DMS79 (cell line): ENCODE measurements at regions not wholly inside any gene's neighbourhood (a gene's known extent, or its start where the extent isn't known, plus 50 kb on each side); places are given as distances from the start of the nearest gene placed in this dataset.
"Not testable (repeated sequence)": the region's sequence is repeated elsewhere in the genome, so short reads cannot be mapped to it uniquely, and the experiment has no call there.

Experiments used
- DNase-seq: peaks from one replicate; lab custom pipeline; 2025; lab: John Stamatoyannopoulos, UW

DNA sequence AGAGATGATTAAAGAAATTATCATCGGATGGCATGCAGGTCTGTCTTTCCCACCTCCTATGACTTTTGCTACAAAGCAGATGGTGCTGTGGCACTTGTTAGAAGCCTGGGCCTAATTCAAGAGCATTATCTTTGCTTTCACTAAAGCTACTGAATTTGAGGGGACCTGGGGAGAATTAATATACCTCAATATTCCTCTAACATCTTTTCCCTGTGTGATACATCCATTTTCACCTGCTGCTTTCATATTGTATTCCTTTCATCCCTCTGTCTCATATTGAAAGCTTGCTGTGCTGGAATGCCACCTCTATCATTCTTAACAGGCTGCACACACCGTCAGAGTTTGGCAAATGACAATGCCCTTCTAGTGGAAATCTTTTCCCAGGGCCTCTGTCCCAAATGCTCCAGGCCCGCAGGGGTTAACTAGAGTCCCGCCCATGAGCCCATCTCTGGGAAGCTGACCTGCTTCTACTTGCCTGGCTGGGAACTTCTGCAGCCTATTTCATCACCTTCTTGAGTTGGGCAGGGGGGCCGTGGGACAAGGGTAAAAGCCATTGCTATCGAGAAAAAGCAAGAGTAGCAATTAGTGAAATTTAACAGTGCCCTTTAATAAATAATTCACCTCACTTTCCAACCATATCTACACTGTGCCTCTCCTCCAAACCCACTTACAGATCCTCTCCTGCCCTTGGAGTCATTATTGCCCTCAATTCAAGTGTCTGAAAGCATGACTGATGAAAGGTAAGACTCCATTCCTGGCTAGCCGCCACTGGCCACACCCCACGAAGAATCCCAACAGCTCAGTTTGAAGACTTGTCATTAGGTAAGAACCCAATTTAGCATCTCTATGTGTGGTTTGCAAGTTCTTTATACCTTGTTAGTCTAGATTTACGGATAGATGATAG, 126.7 kb upstream of the BTG1 start:
- DNase-seq: peak; percentile 99

GRCh38 chr12:92271341-92271740, 125.7 kb upstream of the BTG1 start:
- DNase-seq: no peak

DNA sequence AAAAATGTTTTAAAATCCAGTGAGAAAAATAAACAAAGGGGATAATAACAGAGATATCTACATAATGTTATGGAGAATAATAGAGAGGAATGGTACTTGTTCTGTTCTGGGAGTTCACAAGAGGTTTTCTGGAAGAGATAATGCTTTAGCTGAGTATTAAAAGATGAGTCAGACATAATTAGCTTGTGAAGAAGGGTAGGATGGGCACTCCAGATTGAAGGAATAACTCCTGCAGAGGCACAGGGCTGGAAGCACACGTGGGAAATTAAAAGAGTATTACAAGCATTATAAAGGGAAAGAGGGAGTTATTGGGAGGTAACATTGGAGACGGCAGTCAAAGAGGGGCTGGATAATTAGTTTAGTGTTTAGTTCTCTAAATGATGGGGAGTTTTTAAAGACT, 124.9 kb upstream of the BTG1 start:
- DNase-seq: no peak

- no peak for DNase-seq
Measured at GRCh38 chr12:92268946-92269345, 123.3 kb upstream of the BTG1 start.

DNA sequence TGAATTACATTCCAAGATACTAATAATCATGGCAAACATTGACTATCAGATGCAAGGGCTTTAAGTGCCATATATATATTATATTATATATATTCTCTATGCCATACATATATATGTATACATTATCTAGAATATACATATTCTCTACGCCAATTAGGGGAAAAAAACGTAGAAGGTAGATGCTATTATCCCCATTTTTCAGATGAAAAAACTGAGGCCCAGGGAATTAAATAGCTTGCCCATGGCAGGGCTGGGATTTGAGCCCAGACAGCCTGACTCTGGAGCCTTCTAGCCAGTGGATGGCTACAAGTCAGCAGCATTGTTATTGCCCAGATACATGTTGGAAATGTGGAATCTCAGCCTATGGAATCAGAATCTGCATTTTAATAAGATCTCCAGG, 116.0 kb upstream of the BTG1 start:
- no peak for DNase-seq

- DNase-seq: no peak
Measured at GRCh38 chr12:92261071-92261470, 115.4 kb upstream of the BTG1 start.

DNA sequence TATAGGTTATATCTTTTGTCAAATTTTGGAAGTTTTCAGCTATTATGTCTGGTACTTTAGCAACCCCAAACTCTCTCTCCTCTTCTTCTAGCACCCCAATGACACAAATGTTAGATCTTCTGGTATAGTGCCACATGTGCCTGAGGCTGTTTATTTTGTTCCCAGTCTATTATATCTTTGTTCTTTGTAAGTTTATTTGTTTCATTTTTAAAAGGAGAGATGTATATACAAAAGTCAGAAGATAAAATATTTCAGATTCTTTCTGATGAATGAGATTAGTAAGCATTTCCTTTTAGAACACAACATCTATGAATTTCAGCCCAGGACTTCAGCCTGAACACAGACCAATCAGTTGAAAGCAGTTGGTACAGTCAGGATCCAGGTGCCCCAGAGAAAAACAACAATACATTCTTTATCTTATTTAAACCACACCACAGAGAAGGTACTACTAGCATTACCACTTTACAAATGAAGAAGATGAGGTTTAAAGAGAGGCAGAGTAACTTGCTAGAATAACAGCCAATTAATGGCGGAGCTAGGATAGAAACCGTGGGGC, 114.1 kb upstream of the BTG1 start:
- DNase-seq: no peak

DNA sequence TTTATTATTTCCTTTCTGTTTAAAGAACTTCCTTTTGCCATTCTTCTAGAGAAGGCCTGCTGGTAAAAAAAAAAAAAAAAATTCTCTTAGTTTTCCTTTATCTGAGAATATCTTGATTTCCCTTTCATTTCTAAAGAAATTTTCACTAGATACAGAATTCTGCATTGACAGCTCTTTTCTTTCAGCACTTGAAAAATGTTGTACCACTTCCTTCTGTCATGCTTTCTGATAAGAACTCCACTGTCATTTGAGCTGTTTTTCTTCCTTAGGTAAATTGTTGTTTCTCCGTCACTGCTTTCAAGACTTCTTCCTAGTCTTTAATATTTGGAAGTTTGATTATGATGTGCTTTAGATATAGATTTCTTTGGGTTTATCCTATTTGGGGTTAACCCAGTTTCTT, 113.6 kb upstream of the BTG1 start:
- no peak for DNase-seq

GRCh38 chr12:92257261-92257660, 111.6 kb upstream of the BTG1 start:
- no peak for DNase-seq

GRCh38 chr12:92255741-92256140, 110.1 kb upstream of the BTG1 start:
- no peak for DNase-seq

- DNase-seq: no peak
Measured at GRCh38 chr12:92253301-92253700, 107.7 kb upstream of the BTG1 start.

DNA sequence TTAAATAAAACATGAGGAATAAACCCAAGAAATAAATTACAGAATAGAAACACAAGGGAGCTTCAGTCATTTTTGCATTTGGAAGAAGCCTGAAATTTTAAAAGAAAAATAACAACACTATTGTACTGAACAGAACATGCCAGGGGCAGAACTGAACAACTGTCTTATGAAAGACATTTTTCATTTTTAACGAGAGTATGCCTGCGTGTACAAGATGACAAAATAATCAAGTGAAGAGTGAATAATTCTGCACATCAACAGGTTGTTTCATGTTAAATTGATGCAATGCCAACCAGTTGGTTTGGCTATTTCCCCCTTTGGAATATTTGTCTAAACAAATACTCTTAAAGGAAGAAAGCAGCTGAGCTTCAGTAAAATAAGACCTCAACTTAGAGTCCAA, 103.3 kb upstream of the BTG1 start:
- no peak for DNase-seq

GRCh38 chr12:92244036-92244435, 98.4 kb upstream of the BTG1 start:
- DNase-seq: no peak

GRCh38 chr12:92242907-92243306, 97.3 kb upstream of the BTG1 start:
- DNase-seq: no peak

DNA sequence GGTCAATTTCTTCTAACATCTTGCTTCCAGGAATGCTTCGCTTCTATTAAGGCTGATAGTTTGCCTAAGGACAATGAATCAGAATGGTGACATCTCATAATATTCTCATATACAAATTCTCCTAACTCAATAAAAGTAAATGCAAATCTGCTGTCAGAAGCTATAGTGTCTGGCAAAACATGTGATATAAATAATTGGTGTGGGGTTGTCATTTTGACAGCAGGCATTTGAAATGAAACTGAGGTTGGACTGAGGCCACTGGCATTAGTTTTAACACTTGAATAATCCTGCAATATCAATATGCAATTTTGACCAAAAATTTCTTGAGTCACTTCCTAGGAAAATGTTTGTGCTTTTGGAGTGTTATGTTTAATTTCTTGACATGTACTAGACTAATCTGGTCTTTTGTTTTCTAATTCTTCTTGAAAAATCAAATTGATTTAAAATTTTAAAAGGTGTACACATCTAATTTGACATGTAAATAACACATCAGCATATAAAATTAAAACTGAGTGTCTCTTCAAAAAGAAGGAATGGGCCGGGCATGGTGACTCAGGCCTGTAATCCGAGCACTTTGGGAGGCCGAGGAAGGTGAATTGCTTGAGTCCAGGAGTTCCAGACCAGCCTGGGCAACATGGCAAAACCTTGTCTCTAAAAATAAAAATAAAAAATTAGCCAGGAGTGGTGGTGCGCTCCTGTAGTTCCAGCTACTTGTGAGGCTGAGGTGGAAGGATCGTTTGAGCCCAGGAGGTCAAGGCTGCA, 92.3 kb upstream of the BTG1 start:
- no peak for DNase-seq

DNA sequence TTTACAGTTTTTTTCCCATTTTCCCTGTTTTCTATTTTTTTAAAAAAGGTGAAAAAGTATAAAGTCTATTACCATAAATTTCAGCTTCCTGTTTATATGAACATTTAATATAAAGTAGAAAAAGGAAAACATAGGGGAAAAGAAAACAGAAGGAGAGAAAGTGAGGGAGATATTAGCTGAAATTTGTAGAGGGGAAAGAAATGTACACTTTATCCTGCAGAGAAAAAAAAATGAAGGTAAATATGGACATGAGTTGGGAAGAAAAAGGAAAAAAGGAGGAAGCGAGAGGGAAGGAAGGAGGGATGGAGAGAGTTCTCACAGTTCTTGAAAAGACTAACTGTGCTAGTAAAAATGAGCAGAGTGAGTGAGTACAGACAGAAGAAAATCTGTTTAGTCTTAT, 91.6 kb upstream of the BTG1 start:
- DNase-seq: no peak

DNA sequence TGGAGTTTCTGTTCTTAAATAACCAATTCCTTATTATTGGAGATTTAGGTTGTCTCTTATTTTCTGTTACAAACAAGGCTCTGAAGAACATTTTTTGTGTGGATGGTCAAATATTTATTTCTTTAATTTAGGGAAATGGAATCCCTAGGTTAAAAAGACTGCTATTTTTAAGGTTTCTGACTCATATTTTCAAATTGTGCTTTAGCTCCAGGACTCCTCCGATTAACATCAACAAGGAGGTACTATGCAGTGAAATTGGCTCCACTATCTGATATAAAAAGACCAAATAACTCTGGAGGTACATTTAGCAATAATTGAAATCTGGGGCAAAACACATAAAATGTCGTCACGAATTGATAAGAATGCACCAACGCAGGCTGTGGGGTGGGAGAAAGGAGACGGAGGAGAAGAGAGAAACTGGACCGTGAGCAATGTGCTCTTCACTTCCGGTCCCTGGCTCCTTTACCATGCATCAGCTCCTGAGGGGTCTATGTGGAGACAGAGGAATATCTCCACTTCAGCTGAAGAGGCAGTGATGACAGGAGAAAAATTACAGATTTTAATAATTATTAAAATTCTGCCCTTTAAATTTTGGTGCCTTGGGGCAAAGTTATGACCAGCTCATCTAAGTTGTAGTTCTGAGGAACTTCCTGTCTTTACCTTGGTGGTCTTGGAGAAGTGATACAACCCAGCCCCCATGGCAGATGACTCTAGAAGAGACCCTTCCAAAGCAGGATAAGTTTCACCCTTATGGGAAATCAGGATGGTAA, 90.2 kb upstream of the BTG1 start:
- no peak for DNase-seq

DNA sequence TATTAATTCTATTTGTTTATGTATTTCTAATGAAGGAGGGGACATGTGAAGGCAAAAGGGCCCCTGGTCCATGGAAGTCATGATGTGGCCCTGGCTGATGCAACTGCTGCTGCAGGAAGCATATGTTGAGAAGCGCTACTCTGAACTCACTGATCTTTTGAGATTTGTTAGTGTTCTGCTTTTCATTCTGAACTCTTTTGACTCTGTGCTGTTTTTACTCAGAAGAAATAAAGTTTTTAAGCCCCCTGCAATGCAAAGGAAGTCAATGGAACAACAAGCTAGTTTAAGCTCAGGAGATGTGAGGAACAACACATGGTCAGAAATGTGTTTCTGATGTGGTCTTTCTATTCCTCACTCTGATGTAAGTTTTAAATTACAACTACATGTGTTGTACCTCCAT, 88.9 kb upstream of the BTG1 start:
- DNase-seq: no peak

DNA sequence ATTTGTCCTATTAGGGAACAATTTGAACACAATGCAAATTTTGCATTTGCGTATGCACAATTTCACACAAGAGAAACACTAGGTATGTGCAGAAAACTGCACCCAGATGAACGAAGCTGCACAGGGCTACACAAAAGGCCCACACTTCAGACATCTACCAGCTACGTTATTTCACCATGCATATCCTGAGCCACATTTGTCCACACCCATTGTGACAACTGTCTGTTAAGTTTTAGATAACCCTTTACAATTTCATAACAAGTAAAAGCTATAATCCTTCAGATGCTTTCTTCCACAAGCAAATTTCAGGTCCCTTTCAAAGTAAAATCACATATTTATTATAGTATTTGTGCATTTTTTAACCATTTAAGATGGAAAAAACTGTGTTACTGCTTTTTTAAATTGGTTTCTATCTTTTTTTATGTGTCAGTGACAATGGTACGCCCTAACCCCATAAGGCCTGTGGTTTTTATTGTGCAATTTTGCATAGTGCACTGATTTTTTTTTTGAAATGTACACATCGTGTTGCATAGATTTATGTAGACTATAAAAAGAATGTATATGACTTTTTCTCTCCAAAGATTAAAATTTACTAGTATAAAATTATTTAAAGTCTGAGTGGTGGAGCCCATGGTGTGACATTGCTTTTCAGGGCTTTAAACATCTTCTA, 87.8 kb upstream of the BTG1 start:
- DNase-seq: no peak

DNA sequence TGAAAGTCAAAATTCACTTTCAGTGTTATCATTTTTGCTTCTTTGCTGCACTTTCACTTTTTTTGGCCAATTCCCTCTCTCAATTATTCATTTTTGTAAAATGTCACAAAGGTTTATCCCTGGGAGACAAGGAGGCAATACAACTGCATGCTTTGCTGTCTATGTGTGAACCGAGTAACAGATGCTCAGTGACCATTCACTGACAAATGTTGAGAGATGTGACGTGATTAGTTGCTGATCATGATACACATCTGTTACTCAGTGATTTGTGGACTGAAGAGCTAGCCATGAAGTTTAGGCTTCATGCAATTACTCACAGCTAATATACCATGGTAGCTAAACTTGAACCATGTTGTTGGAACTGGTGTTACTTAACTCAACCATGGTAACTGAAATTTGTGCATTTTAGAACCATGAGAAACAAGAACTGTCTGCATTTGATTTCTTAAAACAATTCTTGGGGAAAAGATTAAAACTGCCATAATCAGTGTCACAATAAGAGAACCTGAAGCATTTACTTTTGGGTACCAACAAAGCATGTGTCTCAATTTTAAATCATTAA, 86.8 kb upstream of the BTG1 start:
- not testable (repeated sequence) for DNase-seq

- not testable (repeated sequence) for DNase-seq
Measured at GRCh38 chr12:92231945-92232344, 86.3 kb upstream of the BTG1 start.
